K562 (cell line): ENCODE measurements at regions not wholly inside any gene's neighbourhood (a gene's known extent, or its start where the extent isn't known, plus 50 kb on each side); places are given as distances from the start of the nearest gene placed in this dataset.

Experiments
- ATAC-seq: fragments of 200-7000 bp; cut with Tn5 transposase; 3 replicates; pipeline ENCODE4 v1.9.1; 2020; ENCODE audit warnings: moderate library complexity
- BruUV-seq: library from RNA; stranded (reverse); fragments of 400-500 nt; replicated peaks from 2 replicates; lab custom pipeline; 2021; lab: Mats Ljungman, UMichigan
- CTCF ChIA-PET: fragments of 300-600 bp; formaldehyde crosslinking; extraction: SDS; loops from one replicate; lab custom pipeline; 2021; ENCODE audit warnings: low intra/inter-chr PET ratio; lab: Yijun Ruan, JAX
- POLR2A ChIA-PET: fragments of 300-600, 350-650 bp; sonication (Branson Sonifier 250); formaldehyde crosslinking; extraction: SDS; loops from one replicate; lab custom pipeline; 2021; ENCODE audit warnings: antibody characterized with exemption, inconsistent platforms; lab: Yijun Ruan, JAX
- DNase-seq, 4 experiments: peaks; one replicate each; pipeline versions ENCODE4 v3.0.0 to v3.0.0-alpha.2; 2011 to 2018; ENCODE audit warnings: low spot score in 3 of 4, mixed read lengths in 3 of 4; ENCODE audit errors: extremely low read depth in 1 of 4
- FAIRE-seq: peaks from 2 replicates; lab custom pipeline; 2011; peaks lifted over from hg19 to GRCh38; lab: Jason Lieb, UNC
- H2AFZ ChIP-seq: 2 replicates; pipeline ENCODE4 v1.6.0; 2011; ENCODE audit warnings: low read depth, low read length, control low read depth, inconsistent platforms
- H3K27ac ChIP-seq: fragments of 200-600 bp; 3 replicates; pipeline ENCODE4 v1.8.0; 2011; ENCODE audit warnings: low read depth, mild to moderate bottlenecking, control low read depth, inconsistent platforms, low read length, moderate library complexity, mixed read lengths; ENCODE audit errors: extremely low read depth
- H3K27me3 ChIP-seq, 2 experiments: fragments of 300-600 bp in 1 of 2; 2 replicates in 1 of 2; 3 replicates in 1 of 2; pipeline versions ENCODE4 v1.6.0 to v1.8.0; 2011; ENCODE audit warnings: inconsistent platforms in 2 of 2, low read length in 2 of 2, mild to moderate bottlenecking in 1 of 2, mixed read lengths in 1 of 2, moderate library complexity in 1 of 2; ENCODE audit not compliant: control insufficient read depth in 2 of 2, insufficient read depth in 2 of 2
- H3K36me3 ChIP-seq: fragments of 300-600 bp; 3 replicates; pipeline ENCODE4 v1.8.0; 2011; ENCODE audit warnings: mild to moderate bottlenecking, low read length, inconsistent platforms; ENCODE audit not compliant: control insufficient read depth, insufficient read depth
- H3K4me1 ChIP-seq, 2 experiments: fragments of 200-600 bp in 1 of 2; replicated peaks in 1 of 2; 2 replicates in 1 of 2; 3 replicates in 1 of 2; pipeline versions ENCODE4 v1.5.1 to v1.8.0; 2011; ENCODE audit warnings: inconsistent platforms in 2 of 2, low read length in 2 of 2, mild to moderate bottlenecking in 1 of 2, mixed read lengths in 1 of 2, moderate library complexity in 1 of 2; ENCODE audit not compliant: control insufficient read depth in 2 of 2, insufficient read depth in 2 of 2
- H3K4me2 ChIP-seq: 2 replicates; pipeline ENCODE4 v1.6.1; 2011; ENCODE audit warnings: low read length, control low read depth, inconsistent platforms, mixed read lengths; ENCODE audit not compliant: insufficient read depth
- H3K4me3 ChIP-seq: fragments of 200-600 bp; sonication (generic), shearing (Covaris generic); 2 replicates; pipeline ENCODE4 v1.5.1; 2016; ENCODE audit warnings: control low read depth, inconsistent platforms
- H3K79me2 ChIP-seq: fragments of 200-600 bp; 3 replicates; pipeline ENCODE4 v1.8.0; 2011; ENCODE audit warnings: low read length, inconsistent platforms; ENCODE audit not compliant: control insufficient read depth, insufficient read depth
- H3K9ac ChIP-seq, 2 experiments: 2 replicates each; pipeline versions ENCODE4 v1.6.0 to v1.6.1; 2011; ENCODE audit warnings: low read depth in 2 of 2, low read length in 2 of 2, control low read depth in 1 of 2, inconsistent platforms in 1 of 2, mild to moderate bottlenecking in 1 of 2, mixed read lengths in 1 of 2; ENCODE audit not compliant: insufficient read depth in 1 of 2
- H3K9me1 ChIP-seq: one replicate; pipeline ENCODE4 v1.6.0; 2011; ENCODE audit warnings: inconsistent platforms, mild to moderate bottlenecking, low read length, moderate library complexity; ENCODE audit not compliant: control insufficient read depth, insufficient read depth
- H3K9me3 ChIP-seq: replicated peaks from 2 replicates; pipeline ENCODE4 v1.5.1; 2011; ENCODE audit warnings: low read depth, low read length, inconsistent platforms; ENCODE audit not compliant: control insufficient read depth, insufficient read depth
- H4K20me1 ChIP-seq: replicated peaks from 2 replicates; pipeline ENCODE4 v1.6.1; 2011; ENCODE audit warnings: low read length, inconsistent platforms, mixed read lengths; ENCODE audit not compliant: control insufficient read depth, insufficient read depth
- CHD7 ChIP-seq: fragments of 200-600 bp; sonication (generic); IDR thresholded peaks from one replicate; pipeline ENCODE4 v1.6.1; 2012; ENCODE audit warnings: mild to moderate bottlenecking, low read depth, low read length, inconsistent platforms
- ETV6 ChIP-seq, 3 experiments: fragments of 150-350 bp in 1 of 3; sonication (generic) in 1 of 3; formaldehyde crosslinking in 1 of 3; IDR thresholded peaks; 2 replicates each; pipeline versions ENCODE4 v1.6.1 to v1.8.0; 2014 to 2022; ENCODE audit warnings: borderline replicate concordance in 2 of 3, low read depth in 2 of 3, antibody characterized with exemption in 1 of 3, low read length in 1 of 3, mild to moderate bottlenecking in 1 of 3, missing genetic modification reagents in 1 of 3
- GATAD2B ChIP-seq: fragments of 450-650 bp; IDR thresholded peaks from 2 replicates; pipeline ENCODE4 v1.6.1; 2017; ENCODE audit warnings: mild to moderate bottlenecking, borderline replicate concordance
- HDAC2 ChIP-seq: fragments of 450-650 bp; IDR thresholded peaks from 2 replicates; pipeline ENCODE4 v1.6.1; 2016; ENCODE audit warnings: mild to moderate bottlenecking
- MAFG ChIP-seq: fragments of 450-650 bp; conservative IDR thresholded peaks from 2 replicates; pipeline ENCODE4 v1.6.1; 2016; ENCODE audit warnings: missing genetic modification characterization, missing compliant biosample characterization
- RFX1 ChIP-seq: fragments of 450-650 bp; IDR thresholded peaks from 2 replicates; pipeline ENCODE4 v1.6.1; 2016; ENCODE audit warnings: mild to moderate bottlenecking, moderate library complexity
- SNAPC5 ChIP-seq: fragments of 250-450 bp; sonication (Bioruptor Pico); IDR thresholded peaks from 2 replicates; pipeline ENCODE4 v1.8.0; 2021; ENCODE audit warnings: moderate library complexity, mild to moderate bottlenecking, inconsistent platforms
- XRCC5 ChIP-seq: fragments of 200-400 bp; formaldehyde crosslinking; IDR thresholded peaks from 2 replicates; pipeline ENCODE4 v1.6.1; 2017; ENCODE audit warnings: low read depth, mild to moderate bottlenecking, low read length
- ZFX ChIP-seq: sonication (generic); formaldehyde crosslinking; IDR thresholded peaks from 2 replicates; pipeline ENCODE4 v1.8.0; 2022; ENCODE audit warnings: mild to moderate bottlenecking, missing genetic modification reagents, moderate library complexity
- WGBS: fragments of 100-300 bp; shearing (Covaris generic); methylation state at CpG from one replicate; pipeline ENCODE4 v1.1.6; 2016; ENCODE audit warnings: low coverage, mixed read lengths; ENCODE audit not compliant: insufficient coverage; ENCODE audit errors: missing lambda C conversion rate; 5-methylcytosine and 5-hydroxymethylcytosine counted together
- in situ Hi-C: fragments of 300-500 bp; cut with MboI; formaldehyde crosslinking; loops from 4 replicates; pipeline ENCODE4 v1.15.0; 2018; ENCODE audit warnings: inconsistent platforms, mixed read lengths
- intact Hi-C: fragments of 100-400 bp; cut with micrococcal nuclease; formaldehyde crosslinking; loops from 2 replicates; pipeline ENCODE4 v1.14.2; 2022

DNA sequence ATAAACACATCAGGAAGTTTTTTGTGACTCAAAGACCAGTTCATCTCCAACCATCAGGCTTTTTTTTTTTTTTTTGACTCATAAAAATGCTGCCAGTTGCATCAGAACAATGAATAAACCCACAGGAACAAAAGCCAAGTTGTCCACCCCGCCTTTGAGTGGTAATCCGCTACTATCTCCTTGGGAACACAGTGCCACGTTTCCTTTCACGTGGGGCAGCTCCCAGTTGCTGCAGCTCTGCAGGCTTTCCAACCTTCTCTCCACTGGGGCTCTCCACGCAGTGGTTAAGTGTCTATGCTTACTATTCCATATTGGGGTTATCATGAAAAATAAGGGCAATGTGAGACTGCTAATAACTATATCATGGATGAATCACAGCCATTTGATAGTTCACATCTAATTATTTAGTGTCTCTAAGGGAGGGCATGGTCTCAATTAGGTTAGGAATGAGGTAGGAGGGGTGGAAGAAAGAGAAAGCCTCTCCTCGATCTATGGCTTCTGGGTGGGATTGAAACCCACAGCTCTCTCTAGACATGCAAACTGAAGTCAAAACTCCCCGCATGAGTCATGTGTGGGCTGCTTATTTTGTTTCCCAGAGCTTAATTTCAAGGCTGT is 55.8 kb upstream of the ACTBL2 start (continued):
- TF ChIP-seq ETV6 (IDR thresholded peaks at IDR 0.05; ENCODE audit: borderline replicate concordance in 1 of 2, low read depth in 2 of 2, low read length in 1 of 2), result no peak
- no peak for TF ChIP-seq ETV6 (CRISPR knock-in tag; IDR thresholded peaks at IDR 0.05; ENCODE audit: borderline replicate concordance)
- no peak for TF ChIP-seq XRCC5
- no peak for TF ChIP-seq ZFX (CRISPR knock-in tag)
- TF ChIP-seq HDAC2, result no peak
- no peak for TF ChIP-seq MAFG (tag)
- no peak for TF ChIP-seq RFX1

DNA sequence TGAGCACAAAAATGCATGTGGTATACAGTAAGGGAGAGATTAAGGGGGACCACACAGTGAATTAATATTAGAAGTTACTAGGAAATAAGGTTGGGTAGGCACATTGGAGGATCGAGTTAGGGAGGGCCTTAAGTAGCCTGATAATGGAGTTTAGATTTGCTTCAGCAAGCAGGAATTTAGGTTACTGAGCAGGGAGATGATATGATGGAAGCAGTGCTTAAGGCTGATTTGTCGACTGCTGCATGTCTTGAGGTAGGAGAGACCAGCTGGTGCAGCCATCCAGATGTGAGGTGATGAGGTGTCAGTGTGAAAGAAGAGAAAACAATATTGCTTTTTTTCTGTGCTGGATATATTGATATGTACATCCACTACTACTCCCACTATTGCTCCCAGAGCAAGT is 55.2 kb upstream of the ACTBL2 start:
- POLR2A ChIA-PET, result no interaction called here
- in situ Hi-C loops, result no loop called here
- ATAC-seq (no peak), DNase-seq (no peak)
- no peak overlapping the region for H3K9ac ChIP-seq
- H3K27ac ChIP-seq, result no peak overlapping the region
- no peaks in the 10 kb centered on the region for H4K20me1 ChIP-seq
- H3K4me1 ChIP-seq, result no peaks in the 10 kb centered on the region
- no peak for TF ChIP-seq CHD7
- TF ChIP-seq SNAPC5 (CRISPR knock-in tag), result no peak
- no peak for TF ChIP-seq GATAD2B
- TF ChIP-seq, all 486 proteins: peak for 0
- H3K4me3 ChIP-seq, result no peak overlapping the region
- CTCF ChIA-PET, result interaction anchor here (0.6 kb wide), 1 partner anchor 1801 kb away, joined by 3 read pairs; no protein-coding TSS in a partner anchor
- H3K9me3 ChIP-seq, result no peaks in the 10 kb centered on the region
- H3K27me3 ChIP-seq, result no peaks in the 10 kb centered on the region
- no TSS peak for BruUV-seq
- no peaks in the 10 kb centered on the region for H3K79me2 ChIP-seq
- FAIRE-seq, result no peak
- H3K9me1 ChIP-seq, result no peaks in the 10 kb centered on the region
- 0% methylated on average over 2 of the region's 2 CpGs for WGBS
- H2AFZ ChIP-seq, result no peak overlapping the region
- no peaks in the 10 kb centered on the region for H3K36me3 ChIP-seq
- intact Hi-C loops, result no loop called here
- H3K4me2 ChIP-seq, result no peak overlapping the region
